GM12873 (cell line): ENCODE measurements at regions not wholly inside any gene's neighbourhood (a gene's known extent, or its start where the extent isn't known, plus 50 kb on each side); places are given as distances from the start of the nearest gene placed in this dataset.

Experiments
- TF ChIP-seq, protein P1 (sequence below): IDR thresholded peaks from 2 replicates; pipeline ENCODE4 v1.5.1; 2012; ENCODE audit warnings: low read depth, mild to moderate bottlenecking, moderate library complexity, low read length, control low read depth; ENCODE audit not compliant: insufficient read depth; ENCODE audit errors: missing control alignments

GRCh38 chr1:4152266-4152665 is 252.2 kb upstream of the C1orf174 start:
- TF ChIP-seq, protein P1, sequence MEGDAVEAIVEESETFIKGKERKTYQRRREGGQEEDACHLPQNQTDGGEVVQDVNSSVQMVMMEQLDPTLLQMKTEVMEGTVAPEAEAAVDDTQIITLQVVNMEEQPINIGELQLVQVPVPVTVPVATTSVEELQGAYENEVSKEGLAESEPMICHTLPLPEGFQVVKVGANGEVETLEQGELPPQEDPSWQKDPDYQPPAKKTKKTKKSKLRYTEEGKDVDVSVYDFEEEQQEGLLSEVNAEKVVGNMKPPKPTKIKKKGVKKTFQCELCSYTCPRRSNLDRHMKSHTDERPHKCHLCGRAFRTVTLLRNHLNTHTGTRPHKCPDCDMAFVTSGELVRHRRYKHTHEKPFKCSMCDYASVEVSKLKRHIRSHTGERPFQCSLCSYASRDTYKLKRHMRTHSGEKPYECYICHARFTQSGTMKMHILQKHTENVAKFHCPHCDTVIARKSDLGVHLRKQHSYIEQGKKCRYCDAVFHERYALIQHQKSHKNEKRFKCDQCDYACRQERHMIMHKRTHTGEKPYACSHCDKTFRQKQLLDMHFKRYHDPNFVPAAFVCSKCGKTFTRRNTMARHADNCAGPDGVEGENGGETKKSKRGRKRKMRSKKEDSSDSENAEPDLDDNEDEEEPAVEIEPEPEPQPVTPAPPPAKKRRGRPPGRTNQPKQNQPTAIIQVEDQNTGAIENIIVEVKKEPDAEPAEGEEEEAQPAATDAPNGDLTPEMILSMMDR, result no peak

- TF ChIP-seq, protein P1, result no peak
Observed at GRCh38 chr1:4153571-4153970, 253.5 kb upstream of the C1orf174 start.

DNA sequence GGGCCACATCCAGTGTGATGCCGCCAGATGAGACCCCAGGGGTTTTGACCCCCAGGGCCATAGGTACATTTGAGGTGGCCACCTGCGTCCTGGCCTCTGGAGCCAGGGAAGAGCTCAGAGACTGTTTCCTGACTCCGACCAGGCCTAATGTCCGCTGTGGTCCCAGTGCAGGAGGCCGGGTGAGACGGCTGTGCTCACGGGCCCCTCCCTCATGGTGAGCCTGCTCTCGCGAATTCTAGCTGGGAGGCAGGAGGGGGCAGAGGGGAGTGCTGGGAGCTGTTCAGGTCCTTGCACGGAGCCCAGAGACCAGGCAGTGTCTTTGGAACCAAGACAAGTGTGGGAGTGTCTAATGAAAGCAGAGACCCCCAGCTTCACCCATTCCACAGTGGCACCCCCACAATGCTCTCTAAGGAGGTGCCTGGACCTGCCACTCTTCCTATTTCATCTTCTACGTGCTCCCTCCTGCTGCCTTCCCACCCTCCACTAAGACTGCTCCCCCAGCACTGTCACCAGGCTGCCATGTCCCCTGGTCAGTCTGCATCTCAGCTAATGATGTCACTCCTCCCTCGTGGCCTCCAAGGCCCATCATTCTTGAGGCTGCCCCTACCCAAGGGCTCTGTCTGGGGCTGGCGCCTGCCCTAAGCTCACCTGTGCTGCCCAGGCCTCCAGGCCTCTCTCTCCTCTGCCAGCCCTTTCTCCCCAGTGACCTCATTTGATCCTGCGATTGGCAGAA is 256.3 kb upstream of the C1orf174 start:
- TF ChIP-seq, protein P1, result no peak

DNA sequence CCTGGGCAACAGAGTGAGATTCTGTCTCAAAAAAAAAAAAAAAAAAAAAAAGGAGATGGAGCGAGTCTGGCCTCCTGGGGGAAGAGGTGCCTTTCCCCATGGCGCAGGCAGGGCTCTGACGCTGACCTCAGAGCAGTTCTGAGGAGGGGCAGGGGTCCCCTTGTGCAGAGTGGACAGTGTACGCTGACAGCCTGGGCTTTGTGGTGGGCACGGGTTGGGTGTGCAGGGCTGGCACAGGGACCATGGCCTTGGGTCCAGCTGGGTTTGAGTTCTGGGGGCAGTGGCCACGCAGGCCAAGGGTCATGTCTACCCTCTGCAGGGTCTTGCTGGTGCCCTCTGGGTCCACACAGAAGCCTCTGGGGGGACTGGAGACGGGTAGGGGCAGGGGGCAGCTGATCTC is 260.1 kb upstream of the C1orf174 start:
- TF ChIP-seq, protein P1, result no peak

DNA sequence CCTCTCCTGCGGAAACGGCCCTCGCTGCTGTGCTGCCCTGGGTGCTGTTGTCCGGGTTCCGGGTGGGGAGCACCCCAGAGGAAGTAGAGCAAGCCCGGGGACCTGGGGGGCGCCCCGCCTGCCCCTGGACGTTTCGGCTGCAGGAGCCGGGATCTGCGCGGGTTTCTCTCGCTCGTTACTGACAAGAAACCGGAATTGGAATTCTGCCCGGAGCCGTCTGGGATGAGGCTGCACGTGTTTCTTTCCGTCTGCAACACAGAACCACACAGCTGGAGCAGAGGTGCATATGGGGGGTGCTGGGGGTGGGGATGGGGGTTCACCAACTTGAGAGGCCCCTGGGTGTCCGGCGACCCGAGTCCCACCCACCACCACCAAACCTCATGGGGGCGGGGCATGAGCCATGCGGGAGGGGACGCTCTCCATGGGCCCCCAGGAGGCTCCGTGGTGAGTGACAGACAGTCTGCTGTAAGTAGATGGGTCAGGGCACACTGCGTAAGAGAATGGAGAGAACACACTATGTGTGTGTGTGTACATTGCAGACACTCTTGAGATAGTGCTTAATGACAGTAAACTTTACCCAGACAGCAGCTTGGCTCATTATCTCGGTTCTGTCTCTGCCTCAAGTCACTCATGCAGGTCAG is 261.4 kb upstream of the C1orf174 start:
- TF ChIP-seq, protein P1, result no peak

- TF ChIP-seq, protein P1, result no peak
Observed at GRCh38 chr1:4164965-4165364, 264.9 kb upstream of the C1orf174 start.

DNA sequence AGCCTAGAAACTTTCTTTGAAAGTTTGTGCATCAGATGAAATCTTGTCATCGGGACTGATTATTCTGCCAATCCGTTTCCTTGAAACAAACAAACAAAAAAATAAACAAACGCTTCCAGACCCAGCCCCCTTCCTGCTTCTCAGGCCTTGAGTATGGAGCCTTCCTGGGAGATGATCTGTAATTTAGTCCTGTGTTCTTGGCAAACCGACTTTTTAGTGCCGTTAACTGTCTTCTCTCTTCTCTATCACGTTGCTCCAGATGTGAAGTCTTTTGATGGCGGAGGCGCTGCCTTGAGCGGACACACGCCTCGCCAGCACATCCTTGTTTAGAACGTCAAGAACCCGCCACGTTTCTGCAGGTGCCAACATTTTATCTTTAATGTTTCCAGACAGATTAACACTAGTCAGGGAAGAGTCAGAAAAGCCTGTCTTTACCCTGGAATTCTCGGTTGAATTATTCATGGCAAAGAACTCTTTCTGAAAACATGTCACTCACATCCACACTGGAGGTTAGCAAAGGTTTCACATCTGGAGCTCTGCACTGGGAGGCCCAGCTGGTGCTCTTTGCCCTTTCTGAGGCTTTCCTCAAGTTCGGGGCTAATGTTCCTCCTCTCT is 265.7 kb upstream of the C1orf174 start:
- TF ChIP-seq, protein P1, result no peak
